DND-41 (cell line): ENCODE measurements at regions not wholly inside any gene's neighbourhood (a gene's known extent, or its start where the extent isn't known, plus 50 kb on each side); places are given as distances from the start of the nearest gene placed in this dataset.

ENCODE experiments used
- CTCF ChIP-seq: IDR thresholded peaks from 2 replicates; pipeline ENCODE4 v1.5.1; 2012; ENCODE audit warnings: borderline replicate concordance, low read length, moderate library complexity, mild to moderate bottlenecking; ENCODE audit not compliant: poor library complexity, severe bottlenecking; ENCODE audit errors: extremely low read depth
- EZH2 ChIP-seq: IDR thresholded peaks from 3 replicates; pipeline ENCODE4 v1.6.1; 2012; ENCODE audit warnings: borderline replicate concordance, low read depth, mild to moderate bottlenecking, moderate library complexity, low read length, inconsistent platforms; ENCODE audit not compliant: severe bottlenecking

- TF ChIP-seq CTCF, result no peak
- TF ChIP-seq EZH2, result no peak
These were observed 535.3 kb downstream of the CCSER2 start for GRCh38 chr10:84863675-84864074.
